AG10803 (cell line): ENCODE measurements at regions not wholly inside any gene's neighbourhood (a gene's known extent, or its start where the extent isn't known, plus 50 kb on each side); places are given as distances from the start of the nearest gene placed in this dataset.
A peak's percentile ranks its signal among the peaks of the same experiment; 100 is the strongest.

Source experiments
- DNase-seq: peaks from one replicate; pipeline ENCODE4 v3.0.0; 2010; ENCODE audit warnings: low read depth
- H3K4me3 ChIP-seq: 2 replicates; pipeline ENCODE4 v1.5.1; 2011; ENCODE audit warnings: mild to moderate bottlenecking, low read length, control low read depth
- CTCF ChIP-seq: conservative IDR thresholded peaks from 2 replicates; pipeline ENCODE4 v1.5.1; 2011; ENCODE audit warnings: mild to moderate bottlenecking, low read length, control low read depth, inconsistent platforms

GRCh38 chr9:26171691-26172090 is 493.4 kb upstream of the TUSC1 start:
- DNase-seq = no peak
- no peak overlapping the region for H3K4me3 ChIP-seq
- no peak for TF ChIP-seq CTCF

DNA sequence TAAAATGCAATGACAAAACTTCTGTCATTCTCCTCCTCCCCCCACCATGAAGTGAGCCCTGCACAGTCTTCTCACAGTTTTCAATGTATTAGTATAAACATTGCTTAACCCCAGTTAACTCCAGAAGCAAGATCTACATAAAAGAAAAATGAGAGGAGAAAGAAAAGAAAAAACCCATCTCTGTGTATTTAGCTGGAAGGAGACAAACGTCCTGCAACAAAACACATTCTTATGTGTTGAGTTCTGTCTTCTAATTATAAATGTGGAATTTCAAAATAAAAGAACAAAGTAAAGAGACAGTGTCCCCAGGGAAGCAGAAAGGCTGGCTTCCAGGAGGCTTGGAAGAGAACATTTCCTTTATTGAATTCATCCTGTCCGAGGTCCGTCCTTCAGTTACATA is 491.9 kb upstream of the TUSC1 start:
- H3K4me3 ChIP-seq = no peak overlapping the region
- DNase-seq = peak; percentile 85
- no peak for TF ChIP-seq CTCF

DNA sequence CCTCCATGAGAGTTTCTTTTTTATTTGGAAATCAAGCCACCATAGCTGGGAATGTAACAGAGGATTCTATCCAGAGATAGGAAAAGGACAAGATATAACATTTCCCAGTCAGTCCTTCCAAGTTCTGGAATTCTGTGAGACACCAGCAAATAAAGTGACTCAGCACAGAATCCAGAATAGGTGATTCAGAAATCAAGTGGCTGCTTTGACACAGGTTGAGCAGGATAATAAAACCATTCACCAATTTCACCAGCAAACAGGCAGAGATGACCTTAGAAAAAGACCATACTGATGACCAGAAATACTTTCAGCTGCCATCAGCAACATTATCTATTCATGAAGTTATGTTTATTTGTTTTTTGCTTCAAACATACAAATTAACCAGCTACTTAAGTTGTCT is 491.5 kb upstream of the TUSC1 start:
- peak; percentile 34 for DNase-seq
- H3K4me3 ChIP-seq = no peak overlapping the region
- TF ChIP-seq CTCF = no peak

- no peak overlapping the region for H3K4me3 ChIP-seq
- no peak for DNase-seq
- TF ChIP-seq CTCF = no peak
Measured at GRCh38 chr9:26166537-26166936, 488.3 kb upstream of the TUSC1 start.

DNA sequence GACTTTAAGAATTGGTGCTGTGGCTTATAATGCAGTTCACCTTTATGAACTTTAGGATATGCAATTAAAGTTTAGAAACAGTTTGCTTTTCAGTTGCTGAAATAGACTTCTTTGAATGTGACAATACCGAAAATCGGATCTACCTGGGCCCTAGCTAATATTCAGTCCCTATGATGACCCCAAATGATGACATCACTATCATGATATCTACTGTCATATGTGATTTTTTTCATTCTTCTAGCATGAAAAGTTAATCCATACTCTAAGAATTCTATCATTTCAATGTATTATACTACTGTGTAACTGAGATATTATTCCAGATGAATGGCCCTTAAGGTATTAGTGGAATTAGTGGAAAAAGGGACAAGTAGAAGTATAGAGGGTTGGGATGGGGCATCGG is 487.2 kb upstream of the TUSC1 start:
- no peak for TF ChIP-seq CTCF
- no peak for DNase-seq
- no peak overlapping the region for H3K4me3 ChIP-seq

GRCh38 chr9:26163931-26164330 is 485.7 kb upstream of the TUSC1 start:
- H3K4me3 ChIP-seq = no peak overlapping the region
- DNase-seq = peak; percentile 47
- TF ChIP-seq CTCF = no peak

GRCh38 chr9:26159575-26160392 is 481.5 kb upstream of the TUSC1 start:
- no peak overlapping the region for H3K4me3 ChIP-seq
- TF ChIP-seq CTCF = no peak
- peak; percentile 61 for DNase-seq
